SIG-M5 treated with dmso at 0.1 percent for 504 hours (cell line): ENCODE measurements at regions not wholly inside any gene's neighbourhood (a gene's known extent, or its start where the extent isn't known, plus 50 kb on each side); places are given as distances from the start of the nearest gene placed in this dataset.

ENCODE experiments used
- DNase-seq: peaks from one replicate; lab custom pipeline; 2025; ENCODE audit not compliant: unreplicated experiment; lab: John Stamatoyannopoulos, UW

GRCh38 chr6:23977706-23978105, 148.3 kb upstream of the NRSN1 start:
- DNase-seq, result no peak

- DNase-seq, result no peak
These were observed 145.1 kb upstream of the NRSN1 start for GRCh38 chr6:23980965-23981364.

- no peak for DNase-seq
These were observed 144.1 kb upstream of the NRSN1 start for GRCh38 chr6:23981923-23982322.

GRCh38 chr6:23983735-23984134, 142.3 kb upstream of the NRSN1 start:
- DNase-seq, result no peak

GRCh38 chr6:23985015-23985414, 141.0 kb upstream of the NRSN1 start:
- no peak for DNase-seq

- no peak for DNase-seq
These were observed 136.0 kb upstream of the NRSN1 start for GRCh38 chr6:23989885-23990533.

- no peak for DNase-seq
These were observed 132.0 kb upstream of the NRSN1 start for GRCh38 chr6:23994013-23994412.

- peak; percentile 6 for DNase-seq
These were observed 122.0 kb upstream of the NRSN1 start for GRCh38 chr6:24004062-24004461.

GRCh38 chr6:24004659-24005058, 121.4 kb upstream of the NRSN1 start:
- no peak for DNase-seq

GRCh38 chr6:24006254-24006653, 119.8 kb upstream of the NRSN1 start:
- no peak for DNase-seq

- DNase-seq, result no peak
These were observed 116.7 kb upstream of the NRSN1 start for GRCh38 chr6:24009319-24009718.

- no peak for DNase-seq
These were observed 115.9 kb upstream of the NRSN1 start for GRCh38 chr6:24010133-24010532.

- DNase-seq, result no peak
These were observed 109.7 kb upstream of the NRSN1 start for GRCh38 chr6:24016286-24016685.

GRCh38 chr6:24016857-24017256, 109.2 kb upstream of the NRSN1 start:
- DNase-seq, result no peak

GRCh38 chr6:24019393-24019792, 106.6 kb upstream of the NRSN1 start:
- DNase-seq, result no peak

- no peak for DNase-seq
These were observed 106.2 kb upstream of the NRSN1 start for GRCh38 chr6:24019830-24020229.

GRCh38 chr6:24026050-24026449, 100.0 kb upstream of the NRSN1 start:
- DNase-seq, result no peak

- DNase-seq, result no peak
These were observed 94.5 kb upstream of the NRSN1 start for GRCh38 chr6:24031496-24031895.

GRCh38 chr6:24032896-24033688, 92.9 kb upstream of the NRSN1 start:
- no peak for DNase-seq

GRCh38 chr6:24043848-24044247, 82.2 kb upstream of the NRSN1 start:
- no peak for DNase-seq

GRCh38 chr6:24051942-24052589, 73.9 kb upstream of the NRSN1 start:
- DNase-seq, result no peak

- DNase-seq, result no peak
These were observed 73.4 kb upstream of the NRSN1 start for GRCh38 chr6:24052590-24052961.
